ENCODE measurements at regions not wholly inside any gene's neighbourhood (a gene's known extent, or its start where the extent isn't known, plus 50 kb on each side); places are given as distances from the start of the nearest gene placed in this dataset.

DNA sequence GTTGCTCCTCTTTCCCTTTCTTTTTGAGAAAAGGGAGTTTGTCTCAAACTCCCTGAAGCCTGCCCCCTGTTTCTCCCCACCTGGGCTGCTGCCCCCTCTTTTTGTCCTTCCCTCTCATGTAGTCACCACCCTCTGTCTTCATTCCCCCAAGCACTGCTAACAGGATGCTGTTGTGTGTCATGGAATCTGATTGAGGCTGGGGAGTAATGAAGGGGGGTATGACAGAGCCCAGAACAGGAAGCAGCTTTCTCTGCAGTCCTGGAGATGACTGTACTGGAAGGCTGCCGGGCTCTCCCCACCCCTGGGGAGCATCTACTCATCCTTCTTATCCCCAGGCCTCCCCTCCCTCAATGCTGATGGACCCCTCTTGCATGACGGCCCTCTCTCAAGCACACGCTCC lies 181.6 kb downstream of the ABHD5 start (continued):
- TF ChIP-seq, protein P1, sequence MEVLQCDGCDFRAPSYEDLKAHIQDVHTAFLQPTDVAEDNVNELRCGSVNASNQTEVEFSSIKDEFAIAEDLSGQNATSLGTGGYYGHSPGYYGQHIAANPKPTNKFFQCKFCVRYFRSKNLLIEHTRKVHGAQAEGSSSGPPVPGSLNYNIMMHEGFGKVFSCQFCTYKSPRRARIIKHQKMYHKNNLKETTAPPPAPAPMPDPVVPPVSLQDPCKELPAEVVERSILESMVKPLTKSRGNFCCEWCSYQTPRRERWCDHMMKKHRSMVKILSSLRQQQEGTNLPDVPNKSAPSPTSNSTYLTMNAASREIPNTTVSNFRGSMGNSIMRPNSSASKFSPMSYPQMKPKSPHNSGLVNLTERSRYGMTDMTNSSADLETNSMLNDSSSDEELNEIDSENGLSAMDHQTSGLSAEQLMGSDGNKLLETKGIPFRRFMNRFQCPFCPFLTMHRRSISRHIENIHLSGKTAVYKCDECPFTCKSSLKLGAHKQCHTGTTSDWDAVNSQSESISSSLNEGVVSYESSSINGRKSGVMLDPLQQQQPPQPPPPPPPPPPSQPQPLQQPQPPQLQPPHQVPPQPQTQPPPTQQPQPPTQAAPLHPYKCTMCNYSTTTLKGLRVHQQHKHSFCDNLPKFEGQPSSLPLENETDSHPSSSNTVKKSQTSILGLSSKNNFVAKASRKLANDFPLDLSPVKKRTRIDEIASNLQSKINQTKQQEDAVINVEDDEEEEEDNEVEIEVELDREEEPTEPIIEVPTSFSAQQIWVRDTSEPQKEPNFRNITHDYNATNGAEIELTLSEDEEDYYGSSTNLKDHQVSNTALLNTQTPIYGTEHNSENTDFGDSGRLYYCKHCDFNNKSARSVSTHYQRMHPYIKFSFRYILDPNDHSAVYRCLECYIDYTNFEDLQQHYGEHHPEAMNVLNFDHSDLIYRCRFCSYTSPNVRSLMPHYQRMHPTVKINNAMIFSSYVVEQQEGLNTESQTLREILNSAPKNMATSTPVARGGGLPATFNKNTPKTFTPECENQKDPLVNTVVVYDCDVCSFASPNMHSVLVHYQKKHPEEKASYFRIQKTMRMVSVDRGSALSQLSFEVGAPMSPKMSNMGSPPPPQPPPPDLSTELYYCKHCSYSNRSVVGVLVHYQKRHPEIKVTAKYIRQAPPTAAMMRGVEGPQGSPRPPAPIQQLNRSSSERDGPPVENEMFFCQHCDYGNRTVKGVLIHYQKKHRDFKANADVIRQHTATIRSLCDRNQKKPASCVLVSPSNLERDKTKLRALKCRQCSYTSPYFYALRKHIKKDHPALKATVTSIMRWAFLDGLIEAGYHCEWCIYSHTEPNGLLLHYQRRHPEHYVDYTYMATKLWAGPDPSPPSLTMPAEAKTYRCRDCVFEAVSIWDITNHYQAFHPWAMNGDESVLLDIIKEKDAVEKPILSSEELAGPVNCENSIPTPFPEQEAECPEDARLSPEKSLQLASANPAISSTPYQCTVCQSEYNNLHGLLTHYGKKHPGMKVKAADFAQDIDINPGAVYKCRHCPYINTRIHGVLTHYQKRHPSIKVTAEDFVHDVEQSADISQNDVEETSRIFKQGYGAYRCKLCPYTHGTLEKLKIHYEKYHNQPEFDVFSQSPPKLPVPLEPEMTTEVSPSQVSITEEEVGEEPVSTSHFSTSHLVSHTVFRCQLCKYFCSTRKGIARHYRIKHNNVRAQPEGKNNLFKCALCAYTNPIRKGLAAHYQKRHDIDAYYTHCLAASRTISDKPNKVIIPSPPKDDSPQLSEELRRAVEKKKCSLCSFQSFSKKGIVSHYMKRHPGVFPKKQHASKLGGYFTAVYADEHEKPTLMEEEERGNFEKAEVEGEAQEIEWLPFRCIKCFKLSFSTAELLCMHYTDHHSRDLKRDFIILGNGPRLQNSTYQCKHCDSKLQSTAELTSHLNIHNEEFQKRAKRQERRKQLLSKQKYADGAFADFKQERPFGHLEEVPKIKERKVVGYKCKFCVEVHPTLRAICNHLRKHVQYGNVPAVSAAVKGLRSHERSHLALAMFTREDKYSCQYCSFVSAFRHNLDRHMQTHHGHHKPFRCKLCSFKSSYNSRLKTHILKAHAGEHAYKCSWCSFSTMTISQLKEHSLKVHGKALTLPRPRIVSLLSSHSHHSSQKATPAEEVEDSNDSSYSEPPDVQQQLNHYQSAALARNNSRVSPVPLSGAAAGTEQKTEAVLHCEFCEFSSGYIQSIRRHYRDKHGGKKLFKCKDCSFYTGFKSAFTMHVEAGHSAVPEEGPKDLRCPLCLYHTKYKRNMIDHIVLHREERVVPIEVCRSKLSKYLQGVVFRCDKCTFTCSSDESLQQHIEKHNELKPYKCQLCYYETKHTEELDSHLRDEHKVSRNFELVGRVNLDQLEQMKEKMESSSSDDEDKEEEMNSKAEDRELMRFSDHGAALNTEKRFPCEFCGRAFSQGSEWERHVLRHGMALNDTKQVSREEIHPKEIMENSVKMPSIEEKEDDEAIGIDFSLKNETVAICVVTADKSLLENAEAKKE (CRISPR knock-in tag; IDR thresholded peaks at IDR 0.05), result no peak

GRCh38 chr3:43872901-43873300 lies 182.2 kb downstream of the ABHD5 start:
- H4K20me1 ChIP-seq (replicated peaks; ENCODE audit: insufficient read depth), result no peaks in the 10 kb centered on the region
- no peak overlapping the region for H3K4me3 Mint-ChIP-seq
- H3K9me2 ChIP-seq (ENCODE audit: insufficient read depth), result peaks cover 8% of the 10 kb centered on the region; the same call in 1 of the 2 replicates
- peak overlapping the region; percentile 68; the same call in 1 of the 2 replicates for H3K27ac Mint-ChIP-seq
- H3K4me1 ChIP-seq (ENCODE audit: insufficient read depth), result peaks cover 12% of the 10 kb centered on the region
- no peak overlapping the region; the same call in 1 of the 2 replicates for H2AFZ ChIP-seq
- 0 out of 2 replicates have a peak overlapping the region, but pooled peaks have one; percentile 17 for H3K4me2 ChIP-seq
- H3K27ac ChIP-seq (ENCODE audit: low read depth), result no peak overlapping the region
- DNase-seq (ENCODE audit: low spot score), result no peak
- no peaks in the 10 kb centered on the region for H3K79me2 ChIP-seq (replicated peaks; ENCODE audit: insufficient read depth)
- no peak overlapping the region for H3K4me3 ChIP-seq
- H3K36me3 Mint-ChIP-seq (ENCODE audit: low read depth), result no peaks in the 10 kb centered on the region; the same call in 2 of the 3 replicates
- H3K36me3 ChIP-seq (ENCODE audit: insufficient read depth), result no peaks in the 10 kb centered on the region
- peaks cover 34% of the 10 kb centered on the region for H3K4me1 Mint-ChIP-seq
- H3K9me3 Mint-ChIP-seq, result peaks cover 7% of the 10 kb centered on the region; the same call in 2 of the 3 replicates
- peaks cover 1% of the 10 kb centered on the region for H3K27me3 Mint-ChIP-seq (ENCODE audit: insufficient read depth, low read depth, poor library complexity)
- no peaks in the 10 kb centered on the region for H3K27me3 ChIP-seq (ENCODE audit: insufficient read depth)
- peak; percentile 49 for ATAC-seq
- H3F3A ChIP-seq (replicated peaks; ENCODE audit: low read depth), result no peaks in the 10 kb centered on the region
- TF ChIP-seq STAT1 (IDR thresholded peaks at IDR 0.05; ENCODE audit: unreplicated experiment) (no peak), EZH2phosphoT487 (IDR thresholded peaks at IDR 0.05; ENCODE audit: unreplicated experiment) (no peak), NANOG (IDR thresholded peaks at IDR 0.05; ENCODE audit: borderline replicate concordance) (no peak)
- TF ChIP-seq, protein P2, sequence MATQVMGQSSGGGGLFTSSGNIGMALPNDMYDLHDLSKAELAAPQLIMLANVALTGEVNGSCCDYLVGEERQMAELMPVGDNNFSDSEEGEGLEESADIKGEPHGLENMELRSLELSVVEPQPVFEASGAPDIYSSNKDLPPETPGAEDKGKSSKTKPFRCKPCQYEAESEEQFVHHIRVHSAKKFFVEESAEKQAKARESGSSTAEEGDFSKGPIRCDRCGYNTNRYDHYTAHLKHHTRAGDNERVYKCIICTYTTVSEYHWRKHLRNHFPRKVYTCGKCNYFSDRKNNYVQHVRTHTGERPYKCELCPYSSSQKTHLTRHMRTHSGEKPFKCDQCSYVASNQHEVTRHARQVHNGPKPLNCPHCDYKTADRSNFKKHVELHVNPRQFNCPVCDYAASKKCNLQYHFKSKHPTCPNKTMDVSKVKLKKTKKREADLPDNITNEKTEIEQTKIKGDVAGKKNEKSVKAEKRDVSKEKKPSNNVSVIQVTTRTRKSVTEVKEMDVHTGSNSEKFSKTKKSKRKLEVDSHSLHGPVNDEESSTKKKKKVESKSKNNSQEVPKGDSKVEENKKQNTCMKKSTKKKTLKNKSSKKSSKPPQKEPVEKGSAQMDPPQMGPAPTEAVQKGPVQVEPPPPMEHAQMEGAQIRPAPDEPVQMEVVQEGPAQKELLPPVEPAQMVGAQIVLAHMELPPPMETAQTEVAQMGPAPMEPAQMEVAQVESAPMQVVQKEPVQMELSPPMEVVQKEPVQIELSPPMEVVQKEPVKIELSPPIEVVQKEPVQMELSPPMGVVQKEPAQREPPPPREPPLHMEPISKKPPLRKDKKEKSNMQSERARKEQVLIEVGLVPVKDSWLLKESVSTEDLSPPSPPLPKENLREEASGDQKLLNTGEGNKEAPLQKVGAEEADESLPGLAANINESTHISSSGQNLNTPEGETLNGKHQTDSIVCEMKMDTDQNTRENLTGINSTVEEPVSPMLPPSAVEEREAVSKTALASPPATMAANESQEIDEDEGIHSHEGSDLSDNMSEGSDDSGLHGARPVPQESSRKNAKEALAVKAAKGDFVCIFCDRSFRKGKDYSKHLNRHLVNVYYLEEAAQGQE (IDR thresholded peaks at IDR 0.05; ENCODE audit: unreplicated experiment), result no peak
- TF ChIP-seq, protein P1 (CRISPR knock-in tag; IDR thresholded peaks at IDR 0.05), result no peak
